HCT116 (cell line): ENCODE measurements at regions not wholly inside any gene's neighbourhood (a gene's known extent, or its start where the extent isn't known, plus 50 kb on each side); places are given as distances from the start of the nearest gene placed in this dataset.

ENCODE experiments used
- ATAC-seq: fragments of 200-7000 bp; cut with Tn5 transposase; 2 replicates; pipeline ENCODE4 v1.9.1; 2020; ENCODE audit warnings: mild to moderate bottlenecking, moderate library complexity
- BruUV-seq: library from RNA; stranded (reverse); fragments of 400-500 nt; replicated peaks from 2 replicates; lab custom pipeline; 2021; lab: Mats Ljungman, UMichigan
- CTCF ChIA-PET: fragments of 300-600 bp; sonication (Branson Sonifier 250); formaldehyde crosslinking; loops from one replicate; lab custom pipeline; 2021; ENCODE audit warnings: antibody characterized with exemption; lab: Charles Lee
- POLR2A ChIA-PET: fragments of 300-600, 350-600 bp; sonication (Branson Sonifier 250); formaldehyde crosslinking; loops from one replicate; lab custom pipeline; 2021; ENCODE audit warnings: antibody characterized with exemption; lab: Charles Lee
- RAD21 ChIA-PET, 2 experiments: fragments of 300-600 bp; sonication (Branson Sonifier 250); formaldehyde crosslinking; loops; one replicate each; lab custom pipeline; 2023; ENCODE audit warnings: low total read pairs in 2 of 2; ENCODE audit not compliant: uncharacterized antibody in 2 of 2, unreplicated experiment in 2 of 2, low non-redundant PET in 1 of 2; lab: Charles Lee
- DNase-seq: peaks from one replicate; pipeline ENCODE4 v3.0.0-alpha.2; 2010; ENCODE audit warnings: low read depth, low spot score
- H2AFZ ChIP-seq: fragments of 200-600 bp; shearing (Covaris generic), sonication (generic); 2 replicates; pipeline ENCODE4 v1.6.1; 2017; ENCODE audit warnings: low read depth, mixed run types, mixed read lengths, antibody characterized with exemption, low read length; ENCODE audit not compliant: poor library complexity, severe bottlenecking
- H3K27ac ChIP-seq: 2 replicates; pipeline ENCODE4 v1.5.1; 2012; ENCODE audit warnings: low read depth, low read length
- H3K27me3 ChIP-seq: fragments of 200-600 bp; sonication (generic); 2 replicates; pipeline ENCODE4 v1.6.1; 2016; ENCODE audit warnings: mixed run types, low read length, mixed read lengths; ENCODE audit not compliant: insufficient read depth
- H3K36me3 ChIP-seq, 2 experiments: fragments of 200-500 bp in 1 of 2; fragments of 200-600 bp in 1 of 2; sonication (Bioruptor generic) in 1 of 2; sonication (generic) in 1 of 2; 2 replicates each; pipeline versions ENCODE4 v1.5.1 to v1.6.1; 2014 to 2016; ENCODE audit warnings: low read length in 2 of 2, inconsistent platforms in 1 of 2, mixed read lengths in 1 of 2, mixed run types in 1 of 2; ENCODE audit not compliant: insufficient read depth in 2 of 2, control insufficient read depth in 1 of 2
- H3K4me1 ChIP-seq, 2 experiments: fragments of 200-600 bp in 1 of 2; sonication (generic) in 1 of 2; 2 replicates each; pipeline versions ENCODE4 v1.5.1 to v1.6.1; 2012 to 2017; ENCODE audit warnings: low read length in 2 of 2, inconsistent platforms in 1 of 2, mild to moderate bottlenecking in 1 of 2, mixed read lengths in 1 of 2, mixed run types in 1 of 2, moderate library complexity in 1 of 2; ENCODE audit not compliant: insufficient read depth in 2 of 2, control insufficient read depth in 1 of 2
- H3K4me2 ChIP-seq: fragments of 200-600 bp; sonication (generic); 2 replicates; pipeline ENCODE4 v1.6.1; 2017; ENCODE audit warnings: mixed run types, low read length, mixed read lengths
- H3K4me3 ChIP-seq, 2 experiments: fragments of 200-600 bp in 1 of 2; sonication (generic) in 1 of 2; replicated peaks in 1 of 2; 2 replicates each; pipeline ENCODE4 v1.5.1; 2011 to 2016; ENCODE audit warnings: low read length in 2 of 2, control low read depth in 1 of 2, low read depth in 1 of 2, mild to moderate bottlenecking in 1 of 2, mixed read lengths in 1 of 2, mixed run types in 1 of 2
- H3K79me2 ChIP-seq: fragments of 200-600 bp; sonication (generic); 2 replicates; pipeline ENCODE4 v1.6.1; 2017; ENCODE audit warnings: mild to moderate bottlenecking, mixed run types, low read length, moderate library complexity, mixed read lengths; ENCODE audit not compliant: insufficient read depth
- H3K9ac ChIP-seq: fragments of 200-600 bp; sonication (generic); 2 replicates; pipeline ENCODE4 v1.6.1; 2016; ENCODE audit warnings: low read length, mixed read lengths
- H3K9me2 ChIP-seq: fragments of 200-600 bp; sonication (generic), shearing (Covaris generic); 2 replicates; pipeline ENCODE4 v1.6.1; 2017; ENCODE audit warnings: mixed run types, mild to moderate bottlenecking, moderate library complexity; ENCODE audit not compliant: insufficient read depth
- H3K9me3 ChIP-seq, 2 experiments: fragments of 200-500 bp in 1 of 2; fragments of 200-600 bp in 1 of 2; sonication (Bioruptor generic) in 1 of 2; sonication (generic) in 1 of 2; 2 replicates each; pipeline ENCODE4 v1.6.1; 2014 to 2017; ENCODE audit warnings: low read length in 2 of 2, mixed read lengths in 2 of 2, inconsistent platforms in 1 of 2, low read depth in 1 of 2, mild to moderate bottlenecking in 1 of 2, mixed run types in 1 of 2, moderate library complexity in 1 of 2; ENCODE audit not compliant: control insufficient read depth in 1 of 2, insufficient read depth in 1 of 2
- H4K20me1 ChIP-seq: fragments of 200-600 bp; sonication (generic), shearing (Covaris generic); 2 replicates; pipeline ENCODE4 v1.6.1; 2017; ENCODE audit warnings: mixed run types, mild to moderate bottlenecking, moderate library complexity; ENCODE audit not compliant: insufficient read depth
- EGR1 ChIP-seq: IDR thresholded peaks from 2 replicates; pipeline ENCODE4 v1.6.1; 2012; ENCODE audit warnings: low read depth
- EZH2 ChIP-seq: fragments of 200-600 bp; sonication (generic); IDR thresholded peaks from 2 replicates; pipeline ENCODE4 v1.6.1; 2017; ENCODE audit warnings: antibody characterized with exemption, mixed run types
- FOSL1 ChIP-seq: IDR thresholded peaks from 2 replicates; pipeline ENCODE4 v1.6.1; 2012; ENCODE audit warnings: low read depth
- POLR2AphosphoS5 ChIP-seq: IDR thresholded peaks from 2 replicates; pipeline ENCODE4 v1.6.1; 2011; ENCODE audit warnings: mild to moderate bottlenecking, low read depth, low read length, moderate library complexity
- ZFX ChIP-seq: fragments of 450-650 bp; IDR thresholded peaks from 2 replicates; pipeline ENCODE4 v1.6.1; 2017
- intact Hi-C: fragments of 100-400 bp; cut with micrococcal nuclease; formaldehyde crosslinking; loops from 2 replicates; pipeline ENCODE4 v1.10.0; 2022

- Histone ChIP-seq H3K4me1 (no peaks in the 10 kb centered on the region), H3K9ac (no peak overlapping the region), H3K27me3 (no peaks in the 10 kb centered on the region), H3K36me3 (no peaks in the 10 kb centered on the region), H3K27ac (no peak overlapping the region), H3K9me3 (peaks cover 7 to 8% of the 10 kb centered on the region in 2 experiments; a peak in 2 of 4 replicates), H4K20me1 (no peaks in the 10 kb centered on the region), H3K4me2 (no peak overlapping the region), H3K4me3 (no peak overlapping the region), H3K79me2 (no peaks in the 10 kb centered on the region), H2AFZ (no peak overlapping the region), H3K9me2 (no peaks in the 10 kb centered on the region)
- BruUV-seq: no TSS peak
- CTCF ChIA-PET: no interaction called here
- DNase-seq (no peak), ATAC-seq (no peak)
- RAD21 ChIA-PET: no interaction called here
- no peak for TF ChIP-seq POLR2AphosphoS5
- TF ChIP-seq EGR1: no peak
- TF ChIP-seq FOSL1: no peak
- no peak for TF ChIP-seq ZFX
- POLR2A ChIA-PET: no interaction called here
- intact Hi-C loops: no loop called here
These were observed 180.5 kb upstream of the PTPRD start for GRCh38 chr9:10793306-10793705.

GRCh38 chr9:10804486-10804885 is 191.7 kb upstream of the PTPRD start:
- CTCF ChIA-PET: no interaction called here

More at GRCh38 chr9:10804486-10804885, 191.7 kb upstream of the PTPRD start:
- Histone ChIP-seq H3K4me2 (no peak overlapping the region), H2AFZ (no peak overlapping the region), H3K27me3 (no peaks in the 10 kb centered on the region), H3K9me2 (no peaks in the 10 kb centered on the region), H3K9ac (no peak overlapping the region), H3K36me3 (no peaks in the 10 kb centered on the region), H3K4me3 (no peak overlapping the region), H3K27ac (no peak overlapping the region), H3K79me2 (no peaks in the 10 kb centered on the region), H3K4me1 (no peaks in the 10 kb centered on the region), H4K20me1 (no peaks in the 10 kb centered on the region), H3K9me3 (peaks cover 16 to 17% of the 10 kb centered on the region in 2 experiments; a peak in 3 of 4 replicates)
- no peak for DNase-seq
- POLR2A ChIA-PET: no interaction called here
- ATAC-seq: no peak
- RAD21 ChIA-PET: no interaction called here
- no TSS peak for BruUV-seq
- intact Hi-C loops: no loop called here
- TF ChIP-seq EZH2: no peak
